Lower leg skin (tissue), 3 donors: ENCODE measurements at regions not wholly inside any gene's neighbourhood (a gene's known extent, or its start where the extent isn't known, plus 50 kb on each side); places are given as distances from the start of the nearest gene placed in this dataset.
"Not testable (repeated sequence)": the region's sequence is repeated elsewhere in the genome, so short reads cannot be mapped to it uniquely, and the experiment has no call there.

Source experiments
- CTCF ChIP-seq, 3 donors: fragments of 450-650 bp; IDR thresholded peaks; one replicate each; pipeline ENCODE4 v1.5.1; 2016; ENCODE audit warnings: antibody characterized with exemption in 3 of 3, mild to moderate bottlenecking in 3 of 3, moderate library complexity in 2 of 3
- POLR2A ChIP-seq, 2 donors: fragments of 450-650 bp; IDR thresholded peaks; one replicate each; pipeline ENCODE4 v1.6.1; 2016 to 2017; ENCODE audit warnings: antibody characterized with exemption in 2 of 2, mild to moderate bottlenecking in 1 of 2, moderate library complexity in 1 of 2

DNA sequence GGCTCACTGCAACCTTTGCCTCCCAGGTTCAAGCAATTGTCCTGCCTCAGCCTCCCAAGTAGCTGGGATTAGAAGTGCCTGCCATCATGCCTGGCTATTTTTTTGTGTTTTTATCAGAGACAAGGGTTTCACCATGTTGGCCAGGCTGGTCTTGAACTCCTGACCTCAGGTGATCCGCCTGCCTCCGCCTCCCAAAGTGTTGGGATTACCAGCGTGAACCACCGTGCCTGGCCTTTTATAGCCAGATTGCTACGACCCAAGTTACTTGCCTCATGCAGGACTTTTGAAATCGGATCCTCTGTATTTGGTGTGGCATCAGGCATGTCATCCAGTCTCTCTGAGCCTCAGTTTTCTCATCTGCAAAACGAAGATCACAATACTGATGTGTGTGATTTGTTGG is 115.9 kb upstream of the MYCN start:
- not testable (repeated sequence) for TF ChIP-seq CTCF, POLR2A (IDR thresholded peaks at IDR 0.05)
